Glutamatergic neuron (in vitro differentiated cells): ENCODE measurements at regions not wholly inside any gene's neighbourhood (a gene's known extent, or its start where the extent isn't known, plus 50 kb on each side); places are given as distances from the start of the nearest gene placed in this dataset.

Source experiments
- DNase-seq: peaks from one replicate; pipeline ENCODE4 v3.0.0; 2022
- H3K27ac Mint-ChIP-seq: one replicate; pipeline ENCODE4 v1.8.0; 2020; ENCODE audit warnings: mild to moderate bottlenecking, mixed read lengths, inconsistent platforms; ENCODE audit not compliant: unreplicated experiment
- H3K27me3 Mint-ChIP-seq: one replicate; pipeline ENCODE4 v1.8.0; 2020; ENCODE audit warnings: mild to moderate bottlenecking, moderate library complexity, mixed read lengths, inconsistent platforms; ENCODE audit not compliant: unreplicated experiment
- H3K36me3 Mint-ChIP-seq: one replicate; pipeline ENCODE4 v1.8.0; 2020; ENCODE audit warnings: mild to moderate bottlenecking, mixed read lengths, inconsistent platforms; ENCODE audit not compliant: unreplicated experiment
- H3K4me1 Mint-ChIP-seq: one replicate; pipeline ENCODE4 v1.8.0; 2020; ENCODE audit warnings: mild to moderate bottlenecking, low read depth, mixed read lengths, inconsistent platforms; ENCODE audit not compliant: unreplicated experiment
- H3K4me3 Mint-ChIP-seq: one replicate; pipeline ENCODE4 v1.8.0; 2020; ENCODE audit warnings: mild to moderate bottlenecking, mixed read lengths, inconsistent platforms; ENCODE audit not compliant: unreplicated experiment
- H3K9me3 Mint-ChIP-seq: one replicate; pipeline ENCODE4 v1.8.0; 2020; ENCODE audit warnings: mild to moderate bottlenecking, moderate library complexity, mixed read lengths, inconsistent platforms; ENCODE audit not compliant: unreplicated experiment
- CTCF ChIP-seq: fragments of 200-600 bp; sonication (generic); IDR thresholded peaks from one replicate; pipeline ENCODE4 v1.5.0; 2021; ENCODE audit not compliant: partially characterized antibody, unreplicated experiment

- Mint-ChIP-seq H3K4me3 (no peak overlapping the region), H3K4me1 (no peaks in the 10 kb centered on the region), H3K36me3 (no peaks in the 10 kb centered on the region), H3K9me3 (no peaks in the 10 kb centered on the region), H3K27ac (no peak overlapping the region), H3K27me3 (peaks cover 2% of the 10 kb centered on the region)
- DNase-seq: no peak
- TF ChIP-seq CTCF: no peak
These were observed 193.0 kb downstream of the URB2 start for GRCh38 chr1:229819091-229819490.

- no peak for DNase-seq
- Mint-ChIP-seq H3K9me3 (no peaks in the 10 kb centered on the region), H3K4me3 (no peak overlapping the region), H3K27ac (no peak overlapping the region), H3K36me3 (no peaks in the 10 kb centered on the region), H3K4me1 (no peaks in the 10 kb centered on the region), H3K27me3 (peaks cover 2% of the 10 kb centered on the region)
- TF ChIP-seq CTCF: no peak
These were observed 196.0 kb downstream of the URB2 start for GRCh38 chr1:229822026-229822425.

GRCh38 chr1:229825042-229825441, 199.0 kb downstream of the URB2 start:
- TF ChIP-seq CTCF: no peak
- H3K27ac Mint-ChIP-seq: no peak overlapping the region
- no peaks in the 10 kb centered on the region for H3K27me3 Mint-ChIP-seq
- no peaks in the 10 kb centered on the region for H3K36me3 Mint-ChIP-seq
- no peaks in the 10 kb centered on the region for H3K4me1 Mint-ChIP-seq
- no peak for DNase-seq
- H3K9me3 Mint-ChIP-seq: no peaks in the 10 kb centered on the region
- H3K4me3 Mint-ChIP-seq: no peak overlapping the region

GRCh38 chr1:229828461-229828860, 202.4 kb downstream of the URB2 start:
- no peaks in the 10 kb centered on the region for H3K9me3 Mint-ChIP-seq

GRCh38 chr1:229832695-229833094, 206.6 kb downstream of the URB2 start:
- no peak for TF ChIP-seq CTCF
- DNase-seq: no peak
- Mint-ChIP-seq H3K27ac (no peak overlapping the region), H3K27me3 (no peaks in the 10 kb centered on the region), H3K36me3 (no peaks in the 10 kb centered on the region), H3K4me1 (no peaks in the 10 kb centered on the region), H3K4me3 (no peak overlapping the region), H3K9me3 (no peaks in the 10 kb centered on the region)

More at GRCh38 chr1:229828461-229828860, 202.4 kb downstream of the URB2 start:
- Mint-ChIP-seq H3K27ac (no peak overlapping the region), H3K4me3 (no peak overlapping the region), H3K4me1 (no peaks in the 10 kb centered on the region), H3K27me3 (no peaks in the 10 kb centered on the region), H3K36me3 (no peaks in the 10 kb centered on the region)
- no peak for DNase-seq
- no peak for TF ChIP-seq CTCF
